ENCODE measurements at regions not wholly inside any gene's neighbourhood (a gene's known extent, or its start where the extent isn't known, plus 50 kb on each side); places are given as distances from the start of the nearest gene placed in this dataset.

- no peak for DNase-seq (ENCODE audit: low read depth, low spot score)
Measured at GRCh38 chr2:160942476-160943142, 217.6 kb upstream of the TANK start.

GRCh38 chr2:160943414-160943813 is 216.8 kb upstream of the TANK start:
- DNase-seq (ENCODE audit: low read depth, low spot score) = no peak

GRCh38 chr2:160952464-160953254 is 207.6 kb upstream of the TANK start:
- DNase-seq (ENCODE audit: low read depth, low spot score) = no peak

- no peak for DNase-seq (ENCODE audit: low read depth, low spot score)
Measured at GRCh38 chr2:160955578-160955977, 204.7 kb upstream of the TANK start.

GRCh38 chr2:160956243-160956802 is 203.9 kb upstream of the TANK start:
- DNase-seq (ENCODE audit: low read depth, low spot score) = no peak

GRCh38 chr2:160963957-160964356 is 196.3 kb upstream of the TANK start:
- DNase-seq (ENCODE audit: low read depth, low spot score) = no peak

GRCh38 chr2:160967523-160967922 is 192.7 kb upstream of the TANK start:
- DNase-seq (ENCODE audit: low read depth, low spot score) = no peak

GRCh38 chr2:160968183-160968582 is 192.0 kb upstream of the TANK start:
- no peak for DNase-seq (ENCODE audit: low read depth, low spot score)

- DNase-seq (ENCODE audit: low read depth, low spot score) = peak; percentile 82
Measured at GRCh38 chr2:160970052-160970965, 189.9 kb upstream of the TANK start.

GRCh38 chr2:160973991-160974390 is 186.2 kb upstream of the TANK start:
- DNase-seq (ENCODE audit: low read depth, low spot score) = no peak

- no peak for DNase-seq (ENCODE audit: low read depth, low spot score)
Measured at GRCh38 chr2:160974803-160975202, 185.4 kb upstream of the TANK start.

- DNase-seq (ENCODE audit: low read depth, low spot score) = no peak
Measured at GRCh38 chr2:160976797-160977196, 183.4 kb upstream of the TANK start.

GRCh38 chr2:160977376-160977775 is 182.9 kb upstream of the TANK start:
- DNase-seq (ENCODE audit: low read depth, low spot score) = no peak

- DNase-seq (ENCODE audit: low read depth, low spot score) = no peak
Measured at GRCh38 chr2:160977854-160978253, 182.4 kb upstream of the TANK start.

- DNase-seq (ENCODE audit: low read depth, low spot score) = no peak
Measured at GRCh38 chr2:160984426-160985077, 175.7 kb upstream of the TANK start.

- DNase-seq (ENCODE audit: low read depth, low spot score) = no peak
Measured at GRCh38 chr2:160989778-160990177, 170.4 kb upstream of the TANK start.

- no peak for DNase-seq (ENCODE audit: low read depth, low spot score)
Measured at GRCh38 chr2:160993654-160994061, 166.6 kb upstream of the TANK start.

- DNase-seq (ENCODE audit: low read depth, low spot score) = no peak
Measured at GRCh38 chr2:160994141-160995002, 165.9 kb upstream of the TANK start.

- no peak for DNase-seq (ENCODE audit: low read depth, low spot score)
Measured at GRCh38 chr2:160996584-160996983, 163.6 kb upstream of the TANK start.

- DNase-seq (ENCODE audit: low read depth, low spot score) = no peak
Measured at GRCh38 chr2:161004379-161004778, 155.8 kb upstream of the TANK start.

All from iPS DF 19.7 (cell line).